K562 (cell line): ENCODE measurements at regions not wholly inside any gene's neighbourhood (a gene's known extent, or its start where the extent isn't known, plus 50 kb on each side); places are given as distances from the start of the nearest gene placed in this dataset.

Experiments used
- CTCF ChIP-seq, 3 experiments: IDR thresholded peaks in 2 of 3; conservative IDR thresholded peaks in 1 of 3; 2 replicates each; pipeline ENCODE4 v1.5.1; 2011 to 2012; ENCODE audit warnings: low read length in 3 of 3, mild to moderate bottlenecking in 3 of 3, control low read depth in 2 of 3, improper control_type of control experiment in 1 of 3, inconsistent platforms in 1 of 3, low read depth in 1 of 3, mixed read lengths in 1 of 3, moderate library complexity in 1 of 3; ENCODE audit not compliant: insufficient read depth in 2 of 3
- MAFF ChIP-seq: IDR thresholded peaks from 2 replicates; pipeline ENCODE4 v1.6.1; 2012; ENCODE audit warnings: low read length, improper control_type of control experiment
- MEF2A ChIP-seq: IDR thresholded peaks from 2 replicates; pipeline ENCODE4 v1.6.1; 2011; ENCODE audit warnings: low read depth, mild to moderate bottlenecking, low read length, moderate library complexity; ENCODE audit not compliant: control insufficient read depth

- TF ChIP-seq MEF2A, result no peak
- no peak for TF ChIP-seq CTCF (IDR thresholded peaks at IDR 0.05 in 2 of 3, conservative IDR thresholded peaks at IDR 0.05 in 1 of 3; ENCODE audit: insufficient read depth in 2 of 3, low read depth in 1 of 3, low read length in 3 of 3)
- no peak for TF ChIP-seq MAFF
Measured at GRCh38 chr13:87128036-87128435, 543.1 kb upstream of the SLITRK5 start.
